ENCODE measurements at regions not wholly inside any gene's neighbourhood (a gene's known extent, or its start where the extent isn't known, plus 50 kb on each side); places are given as distances from the start of the nearest gene placed in this dataset.
A peak's percentile ranks its signal among the peaks of the same experiment; 100 is the strongest.

DNA sequence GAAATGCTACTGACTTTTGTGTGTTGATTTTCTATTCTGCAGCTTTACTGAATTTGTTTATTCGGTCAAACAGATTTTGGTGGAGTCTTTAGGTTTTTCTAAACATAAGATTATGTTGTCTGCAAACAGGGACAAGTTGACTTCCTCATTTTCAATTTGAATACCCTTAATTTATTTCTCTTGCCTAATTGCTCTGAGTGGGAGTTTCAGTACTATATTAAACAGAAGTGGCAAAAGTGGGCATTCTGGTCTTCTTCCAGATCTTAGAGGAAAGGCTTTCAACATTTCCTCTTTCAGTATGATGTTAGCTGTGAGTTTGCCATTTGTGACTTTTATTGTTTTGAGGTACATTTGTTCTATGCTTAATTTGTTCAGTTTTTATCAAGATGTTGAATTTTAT lies 268.5 kb downstream of the WNT5A start:
- DNase-seq: no peak

GRCh38 chr3:55207744-55208143 lies 279.4 kb downstream of the WNT5A start:
- no peak for DNase-seq

DNA sequence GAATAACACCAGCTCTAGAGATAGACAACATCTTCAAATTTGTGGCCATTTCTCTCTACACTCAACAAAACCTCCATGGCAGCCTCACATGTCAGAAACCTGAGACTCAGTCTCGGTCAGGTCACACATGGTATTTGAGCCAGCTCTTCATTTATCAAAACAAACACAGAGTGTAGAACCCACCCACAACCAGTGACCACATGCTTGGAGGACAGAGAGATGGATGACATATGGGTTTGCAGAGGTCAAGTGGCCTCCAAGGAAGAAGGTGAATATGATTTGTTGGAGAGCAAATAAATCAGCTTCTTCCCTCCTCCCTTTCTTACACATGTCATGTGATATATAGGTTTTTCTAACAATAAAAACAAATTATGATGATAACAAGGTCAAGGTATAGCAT lies 278.1 kb upstream of the LRTM1 start:
- no peak for DNase-seq

DNA sequence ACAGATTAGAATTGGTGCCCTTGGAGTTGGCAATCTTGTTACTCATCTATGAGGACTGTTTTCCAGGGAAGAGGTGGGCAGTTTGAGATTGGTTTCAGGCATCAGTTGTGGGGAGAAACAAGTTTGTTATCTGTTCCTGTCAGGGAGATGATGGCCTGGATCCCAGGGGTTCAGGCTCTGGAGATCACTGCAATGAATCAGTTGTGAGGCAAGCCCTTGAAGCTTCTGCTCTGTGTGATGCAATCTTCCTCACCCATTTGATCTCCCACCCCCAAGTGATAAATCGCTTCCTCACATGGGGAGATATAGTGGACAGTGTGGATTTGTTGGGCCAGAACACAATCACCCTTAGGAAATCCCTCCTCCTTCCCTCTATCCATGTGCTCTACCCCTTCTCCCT lies 276.6 kb upstream of the LRTM1 start:
- no peak for DNase-seq

- DNase-seq: no peak
These were observed 275.7 kb upstream of the LRTM1 start for GRCh38 chr3:55203546-55203945.

DNA sequence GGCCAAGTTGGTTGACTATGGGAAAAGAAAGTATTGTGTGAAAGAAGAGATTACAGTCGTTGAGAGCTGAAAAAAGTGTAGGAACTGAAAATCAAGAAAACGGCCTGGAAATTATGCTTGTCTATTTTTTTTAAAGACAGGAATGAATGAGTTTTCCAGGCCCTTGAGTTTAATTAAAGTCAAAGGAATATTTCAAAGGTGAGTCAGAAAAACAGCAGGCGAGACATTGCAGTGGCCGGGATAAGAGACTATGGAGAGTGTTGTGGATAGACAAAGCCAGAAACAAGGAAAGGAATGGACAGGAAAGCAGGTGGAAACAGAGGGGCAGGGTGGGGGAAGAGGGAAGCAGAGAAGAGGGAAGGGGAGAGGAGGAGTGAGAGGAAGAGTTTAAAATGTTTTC lies 275.1 kb upstream of the LRTM1 start:
- no peak for DNase-seq

GRCh38 chr3:55202326-55202725 lies 274.5 kb upstream of the LRTM1 start:
- no peak for DNase-seq

GRCh38 chr3:55201779-55202178 lies 273.9 kb upstream of the LRTM1 start:
- DNase-seq: no peak

GRCh38 chr3:55200906-55201305 lies 273.0 kb upstream of the LRTM1 start:
- DNase-seq: no peak

GRCh38 chr3:55198554-55198953 lies 270.7 kb upstream of the LRTM1 start:
- DNase-seq: no peak

GRCh38 chr3:55197021-55197420 lies 269.2 kb upstream of the LRTM1 start:
- no peak for DNase-seq

DNA sequence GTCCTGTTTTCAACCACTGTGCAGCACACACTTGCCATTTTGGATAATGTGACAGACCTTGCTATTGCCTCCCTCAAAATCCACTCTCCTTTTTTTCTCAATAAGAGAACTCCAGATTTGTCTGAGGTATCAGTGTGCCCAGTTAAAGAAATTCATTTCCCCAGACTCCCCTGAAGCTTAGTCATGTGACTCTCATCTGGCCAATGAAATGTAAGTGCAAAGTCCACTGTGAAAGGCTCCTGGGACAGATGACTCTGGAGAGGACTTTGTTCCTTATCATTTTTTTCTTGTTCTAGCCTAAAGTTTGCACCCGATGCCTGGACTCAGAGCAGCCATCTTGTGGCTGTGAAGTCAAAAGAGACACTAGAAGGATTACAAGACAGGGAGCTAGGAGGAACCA lies 268.6 kb upstream of the LRTM1 start:
- DNase-seq: no peak

GRCh38 chr3:55194376-55194775 lies 266.5 kb upstream of the LRTM1 start:
- DNase-seq: no peak

DNA sequence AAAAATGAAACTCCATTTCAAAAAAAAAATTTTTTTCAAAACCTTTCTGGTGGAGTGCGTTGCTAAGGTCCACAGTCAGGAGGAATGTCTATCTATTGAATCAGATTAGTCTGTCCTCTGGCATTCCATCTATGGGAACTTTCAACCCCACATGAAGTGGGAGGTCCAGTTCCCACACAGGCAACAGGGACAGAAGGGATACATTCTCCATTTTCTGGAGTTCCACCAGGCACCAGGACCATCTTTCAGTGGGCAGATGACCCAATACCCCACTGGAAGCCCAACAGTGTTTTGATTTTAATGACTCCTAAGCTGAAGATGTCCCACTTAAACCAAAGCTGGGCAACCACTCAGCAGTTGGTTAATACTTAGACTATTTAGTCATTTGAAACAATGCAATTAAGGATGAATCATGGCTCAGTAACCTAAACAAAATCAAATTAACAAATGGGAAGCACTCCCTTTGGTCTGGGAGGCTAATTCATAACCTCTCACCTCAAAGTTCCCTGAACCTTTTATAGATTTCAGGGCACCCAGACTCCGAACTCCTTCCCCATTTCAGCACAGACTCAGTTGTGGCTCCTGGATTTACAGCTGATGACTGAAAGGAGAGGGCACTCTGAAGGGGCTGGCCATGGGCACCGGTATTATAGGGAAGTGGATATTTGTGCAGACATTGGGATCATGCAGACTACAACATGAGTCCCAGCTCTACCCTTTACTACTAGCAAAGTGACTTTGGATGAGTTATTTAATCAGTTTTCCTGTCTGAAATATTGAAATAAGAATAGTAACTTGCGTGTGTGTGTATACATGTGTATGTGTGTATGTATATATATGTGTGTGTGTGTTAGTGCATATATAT lies 264.3 kb upstream of the LRTM1 start:
- DNase-seq: no peak

DNA sequence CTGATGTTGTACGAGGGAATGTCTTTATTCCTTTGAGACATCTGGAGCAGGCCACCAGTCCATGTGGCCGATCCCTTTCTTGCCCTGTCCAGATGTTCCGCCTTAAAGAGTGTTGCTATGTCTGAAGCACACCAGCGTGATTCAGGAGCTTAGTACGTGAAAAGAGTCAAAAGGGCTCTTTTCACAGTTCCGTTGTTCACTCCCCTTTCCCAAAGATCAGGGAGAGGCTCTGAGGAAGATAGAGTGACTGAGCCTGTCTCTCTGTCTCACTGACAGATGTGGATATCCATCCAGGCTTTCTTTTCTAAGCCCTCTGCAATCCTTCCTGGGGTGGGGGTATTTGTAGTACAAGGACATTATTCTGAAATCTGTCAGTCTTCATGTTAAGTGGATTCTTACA lies 262.5 kb upstream of the LRTM1 start:
- no peak for DNase-seq

GRCh38 chr3:55189359-55189801 lies 261.5 kb upstream of the LRTM1 start:
- no peak for DNase-seq

DNA sequence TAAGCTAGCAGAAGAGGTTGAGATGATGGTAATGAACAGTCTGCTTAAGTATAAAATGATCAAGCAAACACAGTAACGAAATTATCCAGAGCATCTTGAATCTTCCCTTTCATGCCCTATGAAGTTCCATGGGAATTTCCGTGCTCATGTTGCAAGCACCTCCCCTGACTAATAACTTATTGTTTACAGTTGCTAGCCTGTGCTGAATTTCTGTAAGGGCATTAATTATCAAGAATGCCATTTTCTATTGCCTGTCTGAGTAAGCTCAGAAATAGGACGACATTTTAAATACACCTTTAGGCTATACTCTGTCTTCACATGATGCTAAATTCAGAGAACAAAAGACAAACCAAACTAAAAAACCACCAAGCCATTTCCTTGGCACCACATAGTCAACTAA lies 257.5 kb upstream of the LRTM1 start:
- DNase-seq: no peak

DNA sequence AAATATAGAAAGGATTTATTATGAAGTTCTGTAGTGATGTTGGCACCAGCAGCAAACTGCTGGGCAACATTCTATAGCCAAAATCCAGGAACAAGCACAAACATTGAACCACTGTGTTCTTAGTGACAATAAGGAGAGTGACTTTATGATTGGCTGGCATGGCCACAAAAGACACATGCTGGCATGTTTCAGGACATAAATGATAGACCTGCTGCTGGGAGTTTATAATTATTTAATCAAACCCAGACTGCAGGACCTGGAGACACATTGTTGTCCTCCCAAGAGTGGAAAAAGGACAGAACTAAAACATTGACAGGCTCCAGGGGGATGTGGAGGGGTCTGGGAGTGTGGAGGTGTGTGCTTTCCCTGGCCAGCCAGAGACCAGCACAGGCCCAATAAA lies 255.3 kb upstream of the LRTM1 start:
- DNase-seq: no peak

GRCh38 chr3:55180936-55181535 lies 253.2 kb upstream of the LRTM1 start:
- DNase-seq: peak; percentile 74

DNA sequence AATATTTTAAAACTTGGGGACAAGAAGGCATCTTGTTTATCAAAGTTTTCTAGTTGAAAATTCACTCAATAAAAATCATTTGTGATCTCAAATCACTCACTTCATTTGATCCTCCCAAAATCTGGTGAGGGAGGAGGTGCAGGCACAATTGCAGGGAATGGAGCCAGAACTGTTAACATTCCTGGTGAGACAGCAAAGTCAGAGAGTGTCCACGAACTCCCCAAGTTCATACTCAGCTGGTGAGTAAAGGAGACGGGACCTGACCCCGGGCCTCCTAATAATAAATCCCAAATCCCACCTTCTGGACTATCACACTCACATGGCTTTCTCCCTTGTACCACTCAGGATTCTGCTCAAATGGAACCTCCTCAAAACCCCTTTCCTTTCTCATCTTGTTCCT lies 252.3 kb upstream of the LRTM1 start:
- DNase-seq: no peak

- DNase-seq: no peak
These were observed 250.5 kb upstream of the LRTM1 start for GRCh38 chr3:55178336-55178735.

DNA sequence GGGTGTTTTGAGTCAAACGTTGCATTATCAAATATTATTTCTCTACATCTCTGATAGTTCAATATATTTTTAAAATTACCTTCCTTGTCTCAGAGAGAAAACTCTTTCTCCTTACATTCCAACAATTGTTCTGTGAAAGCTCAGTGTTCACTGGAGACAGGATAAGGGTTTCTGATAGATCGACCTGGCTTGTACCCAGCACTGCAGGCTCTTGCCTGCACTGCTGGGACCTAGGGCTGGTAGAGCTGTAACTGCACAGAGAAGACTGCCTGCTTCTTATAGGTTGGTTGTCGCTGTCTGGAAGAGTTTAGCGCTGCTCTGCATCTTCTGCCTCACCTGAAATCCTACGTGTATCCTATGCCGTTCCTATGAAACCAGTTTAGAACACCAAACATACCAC lies 249.9 kb upstream of the LRTM1 start:
- no peak for DNase-seq

GRCh38 chr3:55175423-55175822 lies 247.6 kb upstream of the LRTM1 start:
- DNase-seq: no peak

DNA sequence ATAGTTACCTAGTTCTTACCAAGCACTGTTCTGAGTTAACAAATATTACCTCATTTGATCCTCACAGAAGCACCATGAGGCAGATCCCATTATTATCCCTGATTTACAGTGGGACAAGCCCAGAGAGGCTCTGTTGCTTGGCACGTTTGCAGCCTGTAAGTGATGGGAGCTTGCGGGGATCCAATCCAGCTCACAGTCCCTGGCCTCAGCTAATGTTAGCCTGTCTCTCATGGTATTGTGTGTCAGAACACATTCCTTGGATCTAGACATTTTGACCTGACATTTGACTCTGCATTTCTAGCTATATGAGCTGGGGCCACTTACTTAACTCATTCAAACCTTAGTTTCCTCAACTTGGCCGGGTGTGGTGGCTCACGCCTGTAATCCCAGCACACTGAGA lies 246.9 kb upstream of the LRTM1 start:
- DNase-seq: no peak

DNA sequence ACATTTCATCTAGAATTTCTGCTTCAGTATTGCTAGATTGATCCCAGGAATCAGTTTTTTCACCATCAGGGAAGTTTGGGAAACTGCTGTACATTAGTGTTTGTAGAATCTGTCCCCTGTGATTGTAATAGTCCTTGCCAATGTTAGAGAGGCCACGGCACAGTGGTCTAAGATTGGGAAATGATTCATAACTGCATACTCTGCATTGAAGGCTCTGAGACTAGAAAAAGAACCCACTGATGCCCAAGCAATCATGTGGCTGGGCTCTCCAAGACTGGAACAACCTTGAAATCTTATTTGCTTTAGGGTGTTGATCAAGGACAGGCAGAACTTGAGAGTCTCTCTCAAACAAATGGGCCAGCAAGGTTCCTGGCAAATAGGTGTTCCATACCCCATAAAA lies 245.6 kb upstream of the LRTM1 start:
- no peak for DNase-seq
